ENCODE measurements at regions not wholly inside any gene's neighbourhood (a gene's known extent, or its start where the extent isn't known, plus 50 kb on each side); places are given as distances from the start of the nearest gene placed in this dataset.
"Not testable (repeated sequence)": the region's sequence is repeated elsewhere in the genome, so short reads cannot be mapped to it uniquely, and the experiment has no call there.

DNA sequence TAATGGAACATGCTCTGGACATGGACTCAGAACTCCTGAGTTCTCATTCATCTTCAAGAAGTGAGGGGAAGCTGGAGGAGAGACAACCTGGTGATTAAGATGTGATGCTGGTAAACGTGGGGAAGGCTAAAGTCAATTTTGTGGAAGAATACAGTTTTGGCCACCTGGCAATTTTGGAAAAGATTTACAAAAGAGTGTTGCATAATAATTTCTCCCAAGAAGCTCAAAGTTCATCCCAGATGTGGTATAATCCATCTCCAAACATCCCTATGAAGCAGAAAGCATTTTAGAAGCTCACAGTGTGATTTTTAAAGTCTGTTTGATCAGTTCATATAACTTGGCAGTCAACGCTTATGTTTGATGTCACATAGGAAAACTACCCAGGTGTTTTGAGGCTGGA, 208.7 kb downstream of the LMX1A start:
- no peak for DNase-seq

DNA sequence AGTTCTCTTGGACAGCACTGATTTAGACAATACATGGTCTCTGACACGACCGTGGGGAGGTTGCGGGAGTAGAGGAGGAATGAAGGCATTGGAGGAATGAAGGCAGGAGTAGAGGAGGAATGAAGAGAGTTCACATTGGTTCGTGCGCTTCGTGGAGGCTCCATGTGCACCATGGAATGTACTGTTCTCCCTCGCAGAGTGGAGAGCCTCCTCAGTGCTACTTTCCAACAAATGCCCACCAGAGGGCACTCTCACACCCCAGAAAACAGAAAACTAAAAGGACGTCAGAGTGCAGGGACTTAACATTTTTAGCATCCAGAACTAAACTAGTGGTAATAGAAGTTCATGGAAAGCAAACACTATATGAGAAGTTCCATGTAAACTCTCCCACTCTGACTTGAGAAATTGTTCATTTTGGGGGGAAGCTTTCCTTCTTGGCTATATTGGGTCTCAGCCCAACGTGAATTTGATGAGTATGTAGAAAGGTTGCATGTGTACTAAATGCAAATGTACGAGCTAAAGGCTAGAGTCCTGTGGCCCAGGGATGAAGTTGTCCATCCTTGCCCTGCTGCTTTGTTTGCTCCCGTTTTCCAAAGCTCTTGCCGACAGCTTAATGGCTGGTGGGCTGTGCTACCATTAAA, 211.6 kb downstream of the LMX1A start:
- DNase-seq: peak; percentile 19 to 58

DNA sequence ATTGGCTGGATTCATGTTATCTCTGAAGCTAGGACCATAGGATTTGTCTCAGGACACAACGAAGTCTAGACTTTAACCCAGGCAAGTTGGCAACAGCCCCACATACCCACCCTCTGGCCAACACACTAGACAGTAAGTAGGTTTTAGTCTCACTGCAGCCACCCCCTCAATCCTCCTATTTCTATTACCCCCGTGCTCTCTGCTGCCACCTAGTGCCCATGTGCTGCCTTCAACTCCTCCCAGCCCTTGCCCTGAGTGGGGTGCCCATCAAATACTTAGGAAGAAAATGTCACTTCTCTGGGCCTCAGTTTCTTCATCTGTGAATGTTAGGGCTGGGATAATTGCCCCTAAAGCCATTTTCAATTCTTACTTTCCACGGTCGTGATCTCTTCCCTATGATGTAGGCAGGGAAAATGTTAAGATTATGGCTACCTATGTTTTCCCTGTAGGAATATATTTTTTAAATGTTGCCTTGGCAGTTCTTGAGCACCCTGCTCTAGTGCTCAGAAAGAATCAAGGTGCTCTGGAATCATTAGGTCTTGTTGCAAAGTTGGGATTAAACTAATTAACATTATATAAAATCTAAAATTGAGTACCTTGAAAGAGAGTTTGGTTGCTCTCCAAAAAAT, 213.0 kb downstream of the LMX1A start:
- DNase-seq: no peak

DNA sequence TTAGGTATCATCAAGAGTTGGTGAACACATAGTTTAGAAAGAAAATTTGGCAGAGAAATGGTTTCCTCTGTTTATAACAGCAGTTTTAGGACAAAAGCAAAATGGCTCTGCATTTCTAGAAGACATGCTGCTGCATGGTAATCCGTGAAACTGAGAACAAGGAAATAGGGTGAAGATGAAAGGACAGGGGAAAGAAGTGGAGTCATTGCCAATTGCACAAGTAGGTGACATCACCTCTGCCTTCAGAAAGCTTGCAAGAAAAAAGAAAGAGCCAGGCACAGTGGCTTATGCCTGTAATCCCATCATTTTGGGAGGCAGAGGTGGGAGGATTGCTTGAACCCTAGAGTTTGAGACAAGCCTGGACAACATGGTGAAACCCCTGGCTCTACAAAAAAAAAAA, 217.6 kb downstream of the LMX1A start:
- no peak for DNase-seq

DNA sequence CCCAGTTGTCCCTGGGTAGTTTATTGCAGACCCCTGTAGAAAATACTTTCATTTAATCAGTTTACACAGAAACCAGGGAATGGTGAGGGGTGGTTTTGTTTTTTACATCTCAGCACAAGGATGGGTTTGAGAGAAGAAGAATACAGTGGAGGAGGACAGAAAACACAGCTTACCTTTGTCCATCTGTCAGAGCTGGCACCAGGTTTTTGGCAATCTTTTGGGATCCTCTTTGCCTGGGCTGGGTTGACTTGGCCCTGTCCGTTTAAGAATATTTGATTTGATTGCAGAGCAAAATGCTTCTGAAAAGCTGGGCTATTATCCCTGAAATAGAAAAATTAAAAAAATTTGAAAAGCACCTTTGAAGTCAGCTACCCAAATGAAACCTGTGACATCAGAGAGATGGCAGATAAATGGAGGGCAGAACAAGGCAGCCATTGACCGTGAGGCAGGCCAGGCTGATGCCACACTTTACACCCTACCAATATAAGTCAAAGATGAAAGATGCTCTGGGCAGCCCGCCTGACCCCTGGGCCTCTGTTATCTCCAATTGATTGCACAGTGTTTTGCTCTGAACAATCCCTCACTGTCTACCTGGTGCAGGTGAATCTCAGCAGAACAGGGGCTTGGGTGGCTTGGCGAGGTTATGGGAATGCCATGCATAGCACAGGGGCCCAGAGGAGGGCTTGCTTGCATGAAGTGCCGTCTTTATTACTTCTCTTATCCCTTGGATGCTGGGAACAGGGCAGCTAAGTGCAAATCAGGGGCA, 218.8 kb downstream of the LMX1A start:
- DNase-seq: no peak

DNA sequence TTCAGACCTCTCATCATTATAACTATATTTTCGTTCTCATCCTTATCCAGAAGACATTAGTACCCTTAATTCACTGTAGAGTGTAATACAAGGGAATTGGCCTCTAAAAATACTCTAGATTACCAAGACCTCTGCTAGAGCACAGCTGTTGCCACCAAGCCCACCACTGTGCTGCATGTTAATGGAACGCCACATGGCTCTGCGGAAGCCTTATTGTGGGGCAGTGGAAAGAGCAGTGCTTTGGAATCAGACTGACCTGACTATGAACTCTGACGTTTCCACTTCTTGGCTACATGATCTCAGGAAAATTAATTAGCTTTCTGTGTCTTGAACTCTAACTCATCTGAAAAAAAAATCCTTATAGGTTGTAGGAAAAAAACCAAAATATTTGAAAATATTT, 222.1 kb downstream of the LMX1A start:
- DNase-seq: no peak

DNA sequence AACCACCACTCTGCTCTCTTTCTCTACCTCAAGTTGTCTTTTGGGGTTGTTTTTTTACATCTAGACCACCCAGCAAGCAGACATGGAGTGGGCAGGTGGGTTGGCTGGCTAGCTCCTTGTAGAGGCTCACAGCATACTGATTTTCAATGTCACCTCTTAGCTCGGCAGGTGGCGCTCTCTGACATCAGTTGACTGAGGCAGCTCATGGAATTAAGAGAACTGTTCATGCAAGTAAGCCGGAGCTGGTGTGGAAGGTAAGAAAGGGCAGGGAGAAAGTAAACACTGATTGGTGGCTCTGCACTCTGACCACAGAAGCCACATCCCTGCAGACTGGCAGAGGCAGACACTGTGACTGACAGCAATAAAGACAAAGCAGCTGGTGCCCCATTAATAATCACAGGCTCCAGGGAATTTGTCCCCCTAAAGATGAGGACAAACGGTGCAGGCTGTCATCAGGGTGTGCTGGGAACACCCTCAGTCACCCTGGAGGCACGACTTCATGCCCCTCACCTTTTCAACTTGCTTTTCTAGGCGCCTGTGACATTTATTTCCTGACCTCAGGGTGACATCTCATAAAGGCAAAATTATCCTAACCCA, 226.8 kb downstream of the LMX1A start:
- DNase-seq: peak; percentile 6 to 15

DNA sequence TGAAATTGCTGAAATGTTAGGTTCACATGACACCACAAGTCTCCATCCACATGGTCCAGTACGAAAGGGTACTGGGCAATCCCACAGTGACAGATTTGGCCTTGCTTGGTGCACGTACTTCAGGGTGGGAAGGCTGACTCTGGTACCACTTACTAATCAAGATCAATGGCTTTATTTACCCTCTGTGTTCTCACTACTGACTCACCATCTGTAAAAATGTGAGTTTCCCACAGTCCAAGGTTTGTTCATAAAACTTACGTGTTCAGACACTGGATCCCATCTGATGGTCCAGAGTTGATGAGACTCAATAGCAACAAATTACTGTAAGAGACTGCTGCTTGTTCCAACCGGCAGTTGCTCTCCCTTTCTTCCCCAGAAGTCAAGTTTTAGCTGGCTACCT, 231.7 kb downstream of the LMX1A start:
- DNase-seq: no peak

DNA sequence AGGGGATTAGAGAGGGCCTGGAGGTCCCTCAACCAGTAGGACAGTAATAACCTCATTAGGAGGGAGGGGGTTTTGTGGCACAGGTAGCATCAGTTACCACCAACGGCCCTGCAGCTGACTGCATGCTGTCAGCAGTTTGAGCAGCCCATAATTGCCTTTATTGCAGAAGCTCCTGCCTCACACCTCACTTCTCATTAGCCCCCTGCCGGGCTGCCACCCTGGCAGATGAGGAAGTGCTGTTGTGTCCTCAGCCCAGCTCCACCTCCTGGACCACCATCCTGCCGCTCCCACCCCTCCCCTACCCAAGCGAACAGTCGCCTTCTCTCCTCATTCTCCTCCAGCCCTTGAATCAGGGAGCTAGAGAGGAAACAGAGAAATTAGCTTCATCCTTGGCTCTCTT, 237.4 kb downstream of the LMX1A start:
- DNase-seq: no peak

DNA sequence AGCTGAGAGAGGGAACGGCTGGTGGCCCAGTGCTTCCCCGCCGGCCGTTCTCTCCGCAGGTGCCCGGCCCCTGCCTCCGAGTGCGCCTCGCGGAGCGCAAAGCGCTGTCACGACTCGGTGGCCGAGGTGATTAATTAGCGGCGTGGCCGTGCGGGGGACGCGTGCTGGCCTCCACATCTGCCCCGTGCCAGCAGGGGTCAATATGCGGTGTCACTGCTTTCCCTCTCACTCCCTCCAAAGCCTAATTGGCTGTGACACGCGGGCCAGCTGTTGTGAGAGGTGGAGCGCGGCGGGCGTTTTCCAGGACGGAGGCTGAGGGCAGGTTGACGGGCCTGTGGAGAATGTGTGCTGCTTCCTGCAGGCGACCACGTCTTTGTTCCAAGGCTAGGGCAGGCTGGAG, 239.0 kb downstream of the LMX1A start:
- DNase-seq: no peak

DNA sequence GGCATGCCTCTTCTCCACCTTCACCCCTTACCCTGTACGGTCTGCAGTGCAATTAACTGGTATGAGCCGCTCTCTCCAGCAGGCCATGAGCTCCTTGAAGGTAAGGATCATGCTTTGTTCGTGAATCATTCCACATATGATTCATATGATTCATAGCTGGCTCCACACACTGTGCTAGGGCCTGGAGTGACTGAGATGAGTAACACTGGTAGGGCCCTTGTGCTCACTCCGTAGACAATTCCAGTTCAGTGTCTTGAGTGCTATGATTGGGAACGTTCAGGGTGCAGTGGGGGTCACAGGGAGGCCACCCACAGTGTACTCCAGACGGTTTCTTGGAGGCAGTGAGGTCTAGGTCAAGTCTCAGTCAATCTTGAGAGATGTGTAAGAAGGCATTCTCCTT, 239.8 kb downstream of the LMX1A start:
- DNase-seq: no peak

DNA sequence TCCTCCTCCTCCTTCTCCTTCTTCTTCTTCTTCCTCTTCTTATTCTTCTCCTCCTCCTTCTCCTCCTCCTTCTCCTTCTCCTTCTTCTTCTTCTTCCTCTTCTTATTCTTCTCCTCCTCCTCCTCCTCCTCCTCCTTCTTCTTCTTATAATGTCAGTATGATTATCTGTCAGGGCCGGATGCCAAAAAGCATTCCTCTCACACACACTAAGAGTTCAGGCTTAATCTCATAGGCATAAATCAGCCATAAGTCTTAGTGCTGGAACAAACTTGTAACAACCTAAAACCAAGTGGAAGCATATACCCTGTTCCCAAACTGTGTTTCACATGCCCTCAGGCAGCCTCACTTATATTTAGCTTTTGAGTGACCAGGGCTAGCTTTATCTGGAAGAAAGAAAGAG, 240.3 kb downstream of the LMX1A start:
- DNase-seq: no peak

DNA sequence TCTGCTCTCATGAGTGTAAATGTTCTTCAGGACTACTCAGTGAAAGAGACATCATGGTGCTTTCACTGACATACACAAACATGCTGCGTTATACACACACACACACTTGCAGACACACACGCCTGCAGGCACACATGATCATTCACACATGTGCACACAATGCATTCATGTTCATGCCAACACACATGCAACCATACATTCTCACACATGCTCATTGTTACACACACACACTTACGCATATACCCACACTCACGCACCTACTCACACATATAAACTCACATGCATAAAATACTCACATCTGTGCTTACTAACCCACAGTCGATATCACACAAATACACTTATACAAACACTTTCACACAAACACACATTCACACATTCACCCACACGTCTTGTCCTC, 241.6 kb downstream of the LMX1A start:
- no peak for DNase-seq

DNA sequence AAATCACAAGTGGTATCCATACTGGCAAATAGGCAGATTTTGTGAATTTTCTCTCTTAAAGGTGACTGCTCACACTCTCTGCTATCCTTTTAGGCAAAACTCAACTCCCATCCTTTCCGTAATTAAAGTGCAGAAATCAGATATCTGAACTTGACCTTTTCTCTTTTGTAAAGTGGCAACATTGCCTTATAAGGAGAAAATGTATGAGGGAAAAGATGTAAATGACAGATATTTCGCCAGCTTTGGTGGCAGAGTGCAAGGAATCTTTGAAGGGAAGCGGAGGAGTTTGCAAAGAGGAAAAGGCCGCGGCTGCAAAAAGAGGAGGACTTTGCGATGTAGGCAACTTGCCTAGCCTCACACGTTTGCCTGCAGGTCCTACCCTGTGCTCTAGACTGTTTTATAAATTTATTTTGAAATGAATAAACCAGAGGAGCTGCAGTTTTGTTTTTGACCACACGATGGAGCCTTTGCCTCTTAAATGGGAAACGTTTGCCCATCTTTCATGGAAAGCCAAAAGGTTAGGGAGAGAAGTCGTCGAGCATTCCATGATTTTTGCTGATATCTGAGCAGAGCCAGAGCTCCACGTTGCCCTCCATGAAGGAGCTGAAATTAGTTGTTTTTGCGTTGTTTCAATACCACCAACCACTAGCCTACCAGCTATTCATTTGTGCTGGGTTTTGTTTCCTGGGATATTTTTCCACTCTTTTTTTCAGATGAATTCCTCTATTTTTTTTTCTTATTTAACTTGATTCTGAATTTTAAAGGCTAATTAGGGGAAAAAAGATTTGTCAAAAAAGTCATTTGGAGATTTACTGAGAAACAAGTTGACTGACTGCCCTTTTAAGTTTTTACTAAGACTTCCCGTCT, 242.3 kb downstream of the LMX1A start:
- DNase-seq: peak; percentile 7 to 16

DNA sequence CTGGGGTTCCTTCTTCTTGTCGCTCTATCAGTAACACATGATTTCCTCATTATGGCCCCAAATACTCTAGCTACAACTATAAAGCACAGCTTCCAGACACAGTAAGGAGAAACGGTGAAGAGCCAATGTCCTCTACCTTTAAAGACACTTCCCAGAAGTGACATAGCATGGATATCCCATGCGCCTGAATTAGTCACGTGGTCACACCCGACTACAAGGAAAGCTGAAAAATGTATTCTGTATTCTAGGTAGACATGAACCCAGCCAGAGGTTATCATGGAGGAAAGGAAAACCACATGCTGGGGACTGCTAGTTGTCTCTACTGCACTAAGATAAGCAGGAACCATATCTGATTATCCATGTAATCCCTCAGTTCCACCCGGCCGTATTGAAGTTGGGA, 244.3 kb downstream of the LMX1A start:
- no peak for DNase-seq

DNA sequence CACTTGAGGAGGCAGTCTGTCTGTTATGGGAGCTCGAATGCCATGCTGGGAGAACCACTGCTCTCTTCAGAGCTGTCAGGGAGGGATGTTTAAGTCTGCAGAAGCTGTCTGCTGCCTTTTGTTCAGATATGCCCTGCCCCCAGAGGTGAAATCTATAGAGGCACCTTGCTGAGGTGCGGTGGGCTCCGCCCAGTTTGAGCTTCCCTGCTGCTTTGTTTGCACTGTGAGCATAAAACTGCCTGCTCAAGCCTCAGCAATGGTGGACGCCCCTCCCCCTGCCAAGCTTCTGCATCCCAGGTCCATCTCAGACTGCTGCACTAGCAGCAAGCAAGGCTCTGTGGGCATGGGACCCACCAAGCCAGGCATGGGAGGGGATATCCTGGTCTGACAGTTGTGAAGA, 247.5 kb downstream of the LMX1A start:
- DNase-seq: no peak

DNA sequence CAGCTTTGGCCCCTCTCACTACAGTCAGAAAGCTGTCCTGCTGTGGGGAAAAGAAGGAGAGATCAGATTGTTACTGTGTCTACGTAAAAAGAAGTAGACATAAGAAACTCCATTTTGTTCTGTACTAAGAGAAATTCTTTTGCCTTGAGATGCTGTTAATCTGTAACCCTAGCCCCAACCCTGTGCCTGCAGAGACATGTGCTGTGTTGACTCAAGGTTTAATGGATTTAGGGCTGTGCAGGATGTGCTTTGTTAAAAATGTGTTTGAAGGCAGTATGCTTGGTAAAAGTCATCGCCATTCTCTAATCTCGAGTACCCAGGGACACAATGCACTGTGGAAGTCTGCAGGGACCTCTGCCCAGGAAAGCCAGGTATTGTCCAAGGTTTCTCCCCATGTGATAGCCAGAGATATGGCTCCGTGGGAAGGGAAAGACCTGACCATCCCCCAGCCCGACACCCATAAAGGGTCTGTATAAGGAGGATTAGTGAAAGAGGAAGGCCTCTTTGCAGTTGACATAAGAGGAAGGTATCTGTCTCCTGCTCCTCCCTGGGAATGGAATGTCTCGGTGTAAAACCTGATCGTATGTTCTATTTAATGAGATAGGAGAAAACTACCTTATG, 263.9 kb downstream of the LMX1A start:
- not testable (repeated sequence) for DNase-seq

DNA sequence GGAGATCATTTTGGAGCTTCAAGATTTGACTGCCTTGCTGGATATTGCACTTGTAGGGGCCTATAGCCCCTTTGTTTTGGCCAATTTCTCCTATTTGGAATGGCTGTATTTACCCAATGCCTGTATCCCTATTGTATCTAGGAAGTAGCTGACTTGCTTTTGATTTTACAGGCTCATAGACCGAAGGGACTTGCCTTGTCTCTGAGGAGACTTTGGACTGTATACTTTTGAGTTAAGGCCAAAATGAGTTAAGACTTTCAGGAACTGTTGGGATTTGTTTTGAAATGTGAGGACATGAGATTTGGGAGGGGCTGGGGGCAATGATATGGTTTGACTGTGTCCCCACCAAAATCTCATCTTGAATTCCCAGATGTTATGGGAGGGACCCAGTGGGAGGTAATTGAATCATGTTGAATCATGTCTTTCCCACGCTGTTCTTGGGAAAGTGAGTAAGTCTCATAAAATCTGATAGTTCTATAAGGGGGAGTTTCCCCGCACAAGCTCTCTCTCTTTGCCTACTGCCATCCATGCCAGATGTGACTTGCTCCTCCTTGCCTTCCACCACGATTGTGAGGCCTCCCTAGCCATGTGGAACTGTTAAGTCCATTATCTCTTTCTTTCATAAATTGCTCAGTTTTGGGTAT, 276.1 kb downstream of the LMX1A start:
- DNase-seq: no peak

DNA sequence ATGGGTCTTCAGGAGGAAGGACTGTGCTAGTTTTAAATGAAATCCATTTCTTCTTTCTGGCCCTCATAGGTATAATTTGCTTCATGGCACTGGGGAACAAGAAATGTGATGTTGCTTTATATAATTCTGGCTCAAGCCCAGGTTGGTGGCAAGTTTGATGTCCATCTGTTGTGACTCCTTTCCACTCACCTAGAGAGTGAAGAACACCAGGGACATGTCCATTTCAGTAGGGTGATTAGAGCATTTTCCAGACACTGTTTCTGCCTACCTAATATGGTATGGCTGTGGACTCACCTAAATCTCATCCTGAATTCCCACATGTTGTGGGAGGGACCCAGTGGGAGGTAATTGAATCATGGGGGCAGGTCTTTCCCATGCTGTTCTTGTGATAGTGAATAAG, 278.1 kb downstream of the LMX1A start:
- no peak for DNase-seq

DNA sequence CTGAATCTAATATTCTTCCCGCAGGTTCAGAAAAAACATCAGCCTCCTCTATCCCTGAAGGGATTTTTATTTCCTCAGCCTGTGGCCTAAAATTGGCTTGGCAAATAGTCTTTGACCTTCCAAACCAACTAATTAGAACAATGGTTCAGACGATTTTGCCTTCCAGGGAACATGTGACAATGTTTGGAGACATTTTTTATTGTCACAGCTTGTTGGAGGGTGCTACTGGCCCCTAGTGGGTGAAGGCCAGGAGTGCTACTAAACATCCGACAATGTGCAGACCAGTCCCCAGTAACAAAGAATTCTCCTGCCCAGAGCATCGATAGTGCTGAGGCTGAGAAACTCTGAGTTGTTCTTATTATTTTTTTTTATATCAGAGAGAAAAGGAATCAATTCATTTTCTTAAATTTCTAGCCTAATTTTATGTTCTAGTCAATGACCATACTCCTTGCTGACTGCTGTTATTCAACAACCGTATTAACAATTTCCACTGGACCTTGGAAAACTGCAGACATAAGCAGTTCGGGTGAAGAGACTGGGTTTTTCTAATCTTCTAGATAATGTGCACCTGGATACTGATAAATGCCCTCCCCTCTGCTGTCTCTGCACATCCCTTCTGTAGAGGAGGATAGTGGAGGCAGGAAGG, 280.7 kb downstream of the LMX1A start:
- no peak for DNase-seq

Data from hippocampal formation (tissue), 2 donors.